ENCODE measurements at regions not wholly inside any gene's neighbourhood (a gene's known extent, or its start where the extent isn't known, plus 50 kb on each side); places are given as distances from the start of the nearest gene placed in this dataset.

- Histone ChIP-seq H2AFZ (ENCODE audit: low read length) (no peak overlapping the region), H3K4me1 (ENCODE audit: insufficient read depth, low read length) (no peaks in the 10 kb centered on the region), H3K4me3 (replicated peaks in 1 of 3; ENCODE audit: insufficient read depth in 1 of 3, low read depth in 2 of 3, low read length in 3 of 3) (no peak overlapping the region), H3K36me3 (replicated peaks in 1 of 2; ENCODE audit: control insufficient read depth in 1 of 2, insufficient read depth in 2 of 2, low read length in 2 of 2) (no peaks in the 10 kb centered on the region), H3K27me3 (ENCODE audit: control insufficient read depth in 1 of 2, insufficient read depth in 2 of 2, low read length in 2 of 2) (peaks cover 0 to 8% of the 10 kb centered on the region in 2 experiments; a peak in 2 of 5 replicates), H3K4me2 (ENCODE audit: low read depth, low read length) (no peak overlapping the region), H4K20me1 (ENCODE audit: insufficient read depth, low read length) (no peaks in the 10 kb centered on the region), H3K27ac (ENCODE audit: extremely low read length, insufficient read depth, low read length) (no peak overlapping the region), H3K9me3 (ENCODE audit: low read length) (no peaks in the 10 kb centered on the region), H3K79me2 (ENCODE audit: insufficient read depth, low read length) (no peaks in the 10 kb centered on the region), H3K9ac (ENCODE audit: insufficient read depth, low read depth, low read length) (no peak overlapping the region)
- CTCF ChIA-PET (ENCODE audit: low intra/inter-chr PET ratio, low total read pairs), result no interaction called here
- DNase-seq (ENCODE audit: low spot score) (no peak), FAIRE-seq (no peak), ATAC-seq (no peak)
- TF ChIP-seq PCBP2 (optimal IDR thresholded peaks at IDR 0.05; ENCODE audit: low read depth, low read length, poor library complexity, severe bottlenecking), result no peak
- no peak for TF ChIP-seq AKNA (CRISPR knock-in tag; IDR thresholded peaks at IDR 0.05; ENCODE audit: borderline replicate concordance)
- TF ChIP-seq PBX2 (CRISPR knock-in tag; IDR thresholded peaks at IDR 0.05), result no peak
- no peak for TF ChIP-seq ZBTB21 (CRISPR knock-in tag; IDR thresholded peaks at IDR 0.05)
- no peak for TF ChIP-seq KLF11 (CRISPR knock-in tag; IDR thresholded peaks at IDR 0.05)
- no peak for TF ChIP-seq SIN3A (IDR thresholded peaks at IDR 0.05; ENCODE audit: borderline replicate concordance, low read depth, low read length)
- intact Hi-C loops (cut with micrococcal nuclease; ENCODE audit: unreplicated experiment) (no loop called here), in situ Hi-C loops (cut with HindIII; ENCODE audit: extremely low pct_ligation_motif_present, low pct_unique_long_range_greater_than_20kb) (no loop called here)
- POLR2A ChIA-PET, result no interaction called here
- no TSS peak for BruUV-seq (replicated peaks)
- WGBS (ENCODE audit: low lambda C conversion rate), result 21% methylated on average over 4 of the region's 6 CpGs
Observed at GRCh38 chr11:112882494-112883381, 78.5 kb upstream of the NCAM1 start.

Measured in HepG2 (cell line).